Prostate gland (tissue), 2 donors: ENCODE measurements at regions not wholly inside any gene's neighbourhood (a gene's known extent, or its start where the extent isn't known, plus 50 kb on each side); places are given as distances from the start of the nearest gene placed in this dataset.

Experiments
- DNase-seq: peaks from one replicate; pipeline ENCODE4 v3.0.0-alpha.2; 2019; ENCODE audit warnings: low spot score
- H3K27ac ChIP-seq, 2 donors: fragments of 200-600 bp; sonication (generic); 2 replicates each; pipeline ENCODE4 v1.5.1; 2017 to 2019
- H3K27me3 ChIP-seq: fragments of 200-600 bp; sonication (generic); replicated peaks from 2 replicates; pipeline ENCODE4 v1.5.1; 2019; ENCODE audit not compliant: insufficient read depth
- H3K36me3 ChIP-seq, 2 donors: fragments of 200-600 bp; sonication (generic); 1 replicate in 1 of 2; 2 replicates in 1 of 2; pipeline versions ENCODE4 v1.5.1 to v1.8.1; 2017 to 2019
- H3K4me1 ChIP-seq: fragments of 200-600 bp; sonication (generic); replicated peaks from 2 replicates; pipeline ENCODE4 v1.5.1; 2019
- H3K4me3 ChIP-seq, 2 donors: fragments of 200-600 bp; sonication (generic); 2 replicates each; pipeline ENCODE4 v1.5.1; 2017 to 2019
- H3K9me3 ChIP-seq: fragments of 200-600 bp; sonication (generic); 2 replicates; pipeline ENCODE4 v1.5.1; 2017
- POLR2A ChIP-seq: fragments of 450-650 bp; IDR thresholded peaks from one replicate; pipeline ENCODE4 v1.6.1; 2016; ENCODE audit warnings: antibody characterized with exemption, mild to moderate bottlenecking
- POLR2AphosphoS5 ChIP-seq: sonication (generic); formaldehyde crosslinking; IDR thresholded peaks from one replicate; pipeline ENCODE4 v1.6.1; 2017; ENCODE audit warnings: antibody characterized with exemption
- WGBS: methylation state at CpG from one replicate; pipeline ENCODE4 v1.1.5; 2018; 5-methylcytosine and 5-hydroxymethylcytosine counted together
- intact Hi-C: fragments of 100-400 bp; cut with DNase I; formaldehyde crosslinking; loops from one replicate; pipeline ENCODE4 v1.14.2; 2022
- TF ChIP-seq, protein P1 (sequence below), 4 experiments: fragments of 200-600 bp in 2 of 4; fragments of 450-650 bp in 2 of 4; sonication (generic) in 2 of 4; IDR thresholded peaks; 1 replicate in 3 of 4; 2 replicates in 1 of 4; pipeline ENCODE4 v1.5.1; 2016 to 2019; ENCODE audit warnings: antibody characterized with exemption in 4 of 4, mild to moderate bottlenecking in 2 of 4, moderate library complexity in 2 of 4

GRCh38 chr2:194445226-194445625 is 1211.8 kb upstream of the SLC39A10 start:
- TF ChIP-seq POLR2AphosphoS5 = no peak
- TF ChIP-seq POLR2A = no peak
- TF ChIP-seq, protein P1, sequence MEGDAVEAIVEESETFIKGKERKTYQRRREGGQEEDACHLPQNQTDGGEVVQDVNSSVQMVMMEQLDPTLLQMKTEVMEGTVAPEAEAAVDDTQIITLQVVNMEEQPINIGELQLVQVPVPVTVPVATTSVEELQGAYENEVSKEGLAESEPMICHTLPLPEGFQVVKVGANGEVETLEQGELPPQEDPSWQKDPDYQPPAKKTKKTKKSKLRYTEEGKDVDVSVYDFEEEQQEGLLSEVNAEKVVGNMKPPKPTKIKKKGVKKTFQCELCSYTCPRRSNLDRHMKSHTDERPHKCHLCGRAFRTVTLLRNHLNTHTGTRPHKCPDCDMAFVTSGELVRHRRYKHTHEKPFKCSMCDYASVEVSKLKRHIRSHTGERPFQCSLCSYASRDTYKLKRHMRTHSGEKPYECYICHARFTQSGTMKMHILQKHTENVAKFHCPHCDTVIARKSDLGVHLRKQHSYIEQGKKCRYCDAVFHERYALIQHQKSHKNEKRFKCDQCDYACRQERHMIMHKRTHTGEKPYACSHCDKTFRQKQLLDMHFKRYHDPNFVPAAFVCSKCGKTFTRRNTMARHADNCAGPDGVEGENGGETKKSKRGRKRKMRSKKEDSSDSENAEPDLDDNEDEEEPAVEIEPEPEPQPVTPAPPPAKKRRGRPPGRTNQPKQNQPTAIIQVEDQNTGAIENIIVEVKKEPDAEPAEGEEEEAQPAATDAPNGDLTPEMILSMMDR (IDR thresholded peaks at IDR 0.05) = no peak
- Histone ChIP-seq H3K4me1 (no peaks in the 10 kb centered on the region), H3K27me3 (no peaks in the 10 kb centered on the region), H3K36me3 (no peaks in the 10 kb centered on the region), H3K4me3 (no peak overlapping the region), H3K9me3 (no peaks in the 10 kb centered on the region), H3K27ac (no peak overlapping the region)
- intact Hi-C loops = no loop called here
- no peak for DNase-seq
- 96% methylated on average over 2 of the region's 2 CpGs for WGBS

GRCh38 chr2:194443926-194444325 is 1213.1 kb upstream of the SLC39A10 start:
- DNase-seq = no peak
- Histone ChIP-seq H3K4me1 (no peaks in the 10 kb centered on the region), H3K9me3 (no peaks in the 10 kb centered on the region), H3K27ac (no peak overlapping the region), H3K27me3 (no peaks in the 10 kb centered on the region), H3K4me3 (no peak overlapping the region), H3K36me3 (no peaks in the 10 kb centered on the region)
- intact Hi-C loops = no loop called here
- WGBS = 20% methylated on average over 1 of the region's 1 CpG
- TF ChIP-seq, protein P1 (IDR thresholded peaks at IDR 0.05) = no peak
- TF ChIP-seq POLR2A (no peak), POLR2AphosphoS5 (no peak)

GRCh38 chr2:194424683-194425209 is 1232.3 kb upstream of the SLC39A10 start:
- no peak overlapping the region for H3K4me3 ChIP-seq
- H3K9me3 ChIP-seq = no peaks in the 10 kb centered on the region
- TF ChIP-seq POLR2AphosphoS5 (no peak), POLR2A (no peak)
- TF ChIP-seq, protein P1 (IDR thresholded peaks at IDR 0.05) = no peak
- no peaks in the 10 kb centered on the region for H3K36me3 ChIP-seq
- no peak for DNase-seq
- H3K4me1 ChIP-seq = no peaks in the 10 kb centered on the region
- no peak overlapping the region for H3K27ac ChIP-seq
- H3K27me3 ChIP-seq = no peaks in the 10 kb centered on the region
- 35% methylated on average over 3 of the region's 3 CpGs for WGBS
- intact Hi-C loops = no loop called here

DNA sequence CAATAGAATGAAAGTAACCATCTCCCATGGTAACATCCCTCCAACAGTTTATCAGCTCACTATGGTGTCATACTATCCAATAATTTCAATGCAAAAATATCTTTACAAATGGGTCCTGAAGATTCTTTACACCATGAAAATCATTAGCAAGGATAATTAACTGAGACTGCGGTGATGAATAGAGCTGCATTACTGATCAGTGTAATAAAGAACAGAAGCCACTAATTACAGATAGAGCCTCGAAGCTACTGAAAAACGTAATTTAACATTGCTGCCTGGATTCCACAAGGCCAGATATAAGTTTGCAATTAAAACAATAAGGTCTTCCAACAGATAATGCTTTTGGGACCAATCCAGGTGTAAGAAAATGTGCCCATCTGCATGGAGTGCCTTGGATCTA is 1245.8 kb upstream of the SLC39A10 start:
- TF ChIP-seq, protein P1 (IDR thresholded peaks at IDR 0.05) = no peak
- TF ChIP-seq POLR2AphosphoS5 (no peak), POLR2A (no peak)
- no peaks in the 10 kb centered on the region for H3K9me3 ChIP-seq
- WGBS = 81% methylated on average over 3 of the region's 3 CpGs
- no peaks in the 10 kb centered on the region for H3K4me1 ChIP-seq
- no peaks in the 10 kb centered on the region for H3K27me3 ChIP-seq
- H3K36me3 ChIP-seq = no peaks in the 10 kb centered on the region
- no peak overlapping the region for H3K4me3 ChIP-seq
- intact Hi-C loops = no loop called here
- DNase-seq = no peak
- H3K27ac ChIP-seq = no peak overlapping the region

DNA sequence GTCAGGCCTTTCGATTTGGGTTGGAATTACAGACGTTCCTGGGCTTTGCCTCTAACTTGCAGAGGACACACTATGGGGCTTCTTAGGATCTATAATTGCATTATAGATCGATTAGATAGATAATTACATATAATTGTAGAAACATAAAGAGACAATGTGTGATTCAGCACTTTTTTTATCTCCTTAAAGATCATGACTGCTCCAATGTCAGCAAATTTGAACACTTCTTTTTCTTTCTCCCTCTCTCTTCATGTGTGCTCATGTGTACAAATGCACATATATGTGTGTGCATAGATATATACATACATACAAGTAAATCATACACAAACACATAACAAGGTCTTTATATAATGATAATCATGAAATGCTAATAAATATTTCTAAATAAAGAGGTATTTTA is 1261.2 kb upstream of the SLC39A10 start:
- intact Hi-C loops = no loop called here
- TF ChIP-seq POLR2AphosphoS5 (no peak), POLR2A (no peak)
- TF ChIP-seq, protein P1 (IDR thresholded peaks at IDR 0.05) = no peak
- WGBS = 83% methylated on average over 3 of the region's 3 CpGs

More for the DNA sequence above, 1261.2 kb upstream of the SLC39A10 start:
- no peaks in the 10 kb centered on the region for H3K4me1 ChIP-seq
- H3K9me3 ChIP-seq = no peaks in the 10 kb centered on the region
- H3K36me3 ChIP-seq = no peaks in the 10 kb centered on the region
- no peak overlapping the region for H3K27ac ChIP-seq
- H3K4me3 ChIP-seq = no peak overlapping the region
- H3K27me3 ChIP-seq = no peaks in the 10 kb centered on the region
- DNase-seq = no peak
